Neutrophil (primary cell): ENCODE measurements at regions not wholly inside any gene's neighbourhood (a gene's known extent, or its start where the extent isn't known, plus 50 kb on each side); places are given as distances from the start of the nearest gene placed in this dataset.
"Not testable (repeated sequence)": the region's sequence is repeated elsewhere in the genome, so short reads cannot be mapped to it uniquely, and the experiment has no call there.

Source experiments
- H3K27ac ChIP-seq: fragments of 200-600 bp; sonication (generic); 2 replicates; pipeline ENCODE4 v1.5.1; 2016; ENCODE audit warnings: mild to moderate bottlenecking, moderate library complexity
- H3K27me3 ChIP-seq: fragments of 200-600 bp; sonication (generic); 2 replicates; pipeline ENCODE4 v1.6.0; 2016; ENCODE audit warnings: mild to moderate bottlenecking
- H3K36me3 ChIP-seq: fragments of 200-600 bp; sonication (generic); 2 replicates; pipeline ENCODE4 v1.5.1; 2017
- H3K4me1 ChIP-seq, 2 experiments: fragments of 200-600 bp in 1 of 2; sonication (generic) in 1 of 2; 1 replicate in 1 of 2; 2 replicates in 1 of 2; pipeline versions ENCODE4 v1.5.1 to v1.6.1; 2013 to 2016; ENCODE audit warnings: low read depth in 1 of 2, low read length in 1 of 2, mild to moderate bottlenecking in 1 of 2, moderate library complexity in 1 of 2; ENCODE audit not compliant: control insufficient read depth in 1 of 2, insufficient read depth in 1 of 2
- H3K4me3 ChIP-seq, 2 experiments: fragments of 200-600 bp in 1 of 2; sonication (generic) in 1 of 2; 1 replicate in 1 of 2; 2 replicates in 1 of 2; pipeline ENCODE4 v1.5.1; 2013 to 2016; ENCODE audit warnings: low read depth in 1 of 2, low read length in 1 of 2, mild to moderate bottlenecking in 1 of 2, moderate library complexity in 1 of 2
- H3K9me3 ChIP-seq: fragments of 200-600 bp; sonication (generic); 2 replicates; pipeline ENCODE4 v1.5.1; 2016
- TF ChIP-seq, protein P1 (sequence below): fragments of 200-600 bp; sonication (generic); IDR thresholded peaks from 2 replicates; pipeline ENCODE4 v1.5.1; 2016; ENCODE audit warnings: antibody characterized with exemption

DNA sequence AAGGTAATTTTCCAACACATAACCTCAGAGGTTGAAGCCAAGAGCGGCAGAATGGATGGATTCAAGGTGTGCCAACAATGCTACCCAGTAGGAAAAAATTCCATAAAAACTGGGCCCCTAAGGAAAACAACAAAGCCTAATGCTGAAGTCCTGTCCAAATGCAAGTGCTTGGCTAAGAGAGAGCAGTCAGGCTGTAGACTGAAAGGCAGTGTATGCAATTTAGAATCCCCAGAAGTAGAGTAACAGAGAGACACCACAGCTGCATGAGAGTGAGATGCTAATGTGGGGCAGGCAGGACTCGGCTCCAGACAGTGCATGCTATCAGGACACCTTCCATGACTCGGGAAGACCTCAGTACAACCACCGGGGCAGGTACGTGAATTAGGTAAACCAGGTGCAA lies 124.5 kb downstream of the ZFAND4 start:
- Histone ChIP-seq H3K9me3 (no peaks in the 10 kb centered on the region), H3K27me3 (no peaks in the 10 kb centered on the region), H3K27ac (no peak overlapping the region), H3K36me3 (peaks cover 15% of the 10 kb centered on the region), H3K4me1 (peaks cover 9 to 13% of the 10 kb centered on the region in 2 experiments), H3K4me3 (no peak overlapping the region)
- TF ChIP-seq, protein P1, sequence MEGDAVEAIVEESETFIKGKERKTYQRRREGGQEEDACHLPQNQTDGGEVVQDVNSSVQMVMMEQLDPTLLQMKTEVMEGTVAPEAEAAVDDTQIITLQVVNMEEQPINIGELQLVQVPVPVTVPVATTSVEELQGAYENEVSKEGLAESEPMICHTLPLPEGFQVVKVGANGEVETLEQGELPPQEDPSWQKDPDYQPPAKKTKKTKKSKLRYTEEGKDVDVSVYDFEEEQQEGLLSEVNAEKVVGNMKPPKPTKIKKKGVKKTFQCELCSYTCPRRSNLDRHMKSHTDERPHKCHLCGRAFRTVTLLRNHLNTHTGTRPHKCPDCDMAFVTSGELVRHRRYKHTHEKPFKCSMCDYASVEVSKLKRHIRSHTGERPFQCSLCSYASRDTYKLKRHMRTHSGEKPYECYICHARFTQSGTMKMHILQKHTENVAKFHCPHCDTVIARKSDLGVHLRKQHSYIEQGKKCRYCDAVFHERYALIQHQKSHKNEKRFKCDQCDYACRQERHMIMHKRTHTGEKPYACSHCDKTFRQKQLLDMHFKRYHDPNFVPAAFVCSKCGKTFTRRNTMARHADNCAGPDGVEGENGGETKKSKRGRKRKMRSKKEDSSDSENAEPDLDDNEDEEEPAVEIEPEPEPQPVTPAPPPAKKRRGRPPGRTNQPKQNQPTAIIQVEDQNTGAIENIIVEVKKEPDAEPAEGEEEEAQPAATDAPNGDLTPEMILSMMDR = no peak

DNA sequence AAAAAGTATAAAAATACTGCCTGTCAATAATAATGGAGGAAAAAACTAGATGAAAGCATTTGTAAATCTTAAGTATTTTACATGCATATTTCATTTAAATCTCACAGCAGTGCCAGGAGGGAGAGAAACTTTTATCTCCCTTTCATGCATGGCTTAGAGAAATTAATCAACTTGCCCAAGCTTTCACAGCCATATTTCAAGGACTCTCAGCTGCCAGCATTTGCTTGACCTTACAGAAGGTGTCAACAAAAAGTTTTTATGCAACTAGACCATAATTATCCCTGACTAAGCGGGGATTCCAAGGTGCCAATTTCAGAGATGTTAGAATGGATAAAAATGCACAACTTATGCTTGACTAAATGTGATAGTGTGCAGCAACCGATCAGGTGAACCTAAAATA lies 125.4 kb downstream of the ZFAND4 start:
- Histone ChIP-seq H3K36me3 (peaks cover 15% of the 10 kb centered on the region), H3K27me3 (no peaks in the 10 kb centered on the region), H3K4me1 (peaks cover 9 to 13% of the 10 kb centered on the region in 2 experiments), H3K27ac (no peak overlapping the region), H3K9me3 (no peaks in the 10 kb centered on the region), H3K4me3 (no peak overlapping the region)
- TF ChIP-seq, protein P1 = no peak

GRCh38 chr10:45545150-45545549 lies 127.4 kb downstream of the ZFAND4 start:
- no peak overlapping the region for H3K4me3 ChIP-seq
- peaks cover 11% of the 10 kb centered on the region for H3K36me3 ChIP-seq
- no peaks in the 10 kb centered on the region for H3K9me3 ChIP-seq
- H3K4me1 ChIP-seq = peaks cover 9 to 13% of the 10 kb centered on the region in 2 experiments
- TF ChIP-seq, protein P1 = no peak
- no peaks in the 10 kb centered on the region for H3K27me3 ChIP-seq
- no peak overlapping the region for H3K27ac ChIP-seq

DNA sequence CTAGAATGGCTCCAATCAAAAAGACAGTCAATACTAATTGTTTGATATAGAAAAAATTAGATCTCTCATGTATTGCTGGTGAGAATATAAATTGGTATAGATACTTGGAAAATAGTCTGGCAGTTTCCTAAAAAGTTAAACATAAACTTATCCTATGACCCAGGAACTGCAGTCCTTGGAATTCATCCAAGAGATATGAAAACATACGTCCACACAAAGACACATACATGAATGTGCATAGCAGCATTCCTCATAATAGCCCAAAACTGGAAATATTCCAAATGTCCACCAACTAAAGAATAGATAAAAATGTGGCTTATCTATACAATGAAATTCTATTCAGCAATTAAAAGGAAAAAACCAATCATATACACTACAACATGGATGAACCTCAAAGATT lies 128.4 kb downstream of the ZFAND4 start:
- H3K27me3 ChIP-seq = no peaks in the 10 kb centered on the region
- H3K27ac ChIP-seq = no peak overlapping the region
- no peak overlapping the region for H3K4me3 ChIP-seq
- H3K36me3 ChIP-seq = peaks cover 5% of the 10 kb centered on the region
- TF ChIP-seq, protein P1 = no peak
- no peaks in the 10 kb centered on the region for H3K9me3 ChIP-seq
- H3K4me1 ChIP-seq = peaks cover 9 to 13% of the 10 kb centered on the region in 2 experiments

GRCh38 chr10:45541032-45541431 lies 131.5 kb downstream of the ZFAND4 start:
- not testable (repeated sequence) for H3K27ac ChIP-seq

DNA sequence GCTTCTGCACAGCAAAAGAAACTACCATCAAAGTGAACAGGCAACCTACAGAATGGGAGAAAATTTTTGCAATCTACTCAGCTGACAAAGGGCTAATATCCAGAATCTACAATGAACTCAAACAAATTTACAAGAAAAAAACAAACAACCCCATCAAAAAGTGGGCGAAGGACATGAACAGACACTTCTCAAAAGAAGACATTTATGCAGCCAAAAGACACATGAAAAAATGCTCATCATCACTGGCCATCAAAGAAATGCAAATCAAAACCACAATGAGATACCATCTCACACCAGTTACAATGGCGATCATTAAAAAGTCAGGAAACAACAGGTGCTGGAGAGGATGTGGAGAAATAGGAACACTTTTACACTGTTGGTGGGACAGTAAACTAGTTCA lies 132.0 kb downstream of the ZFAND4 start:
- H3K4me1 ChIP-seq = peaks cover 9 to 13% of the 10 kb centered on the region in 2 experiments
- not testable (repeated sequence) for H3K4me3 ChIP-seq, H3K27me3 ChIP-seq, H3K27ac ChIP-seq, H3K9me3 ChIP-seq, H3K36me3 ChIP-seq

More at GRCh38 chr10:45541032-45541431, 131.5 kb downstream of the ZFAND4 start:
- H3K36me3 ChIP-seq, H3K4me3 ChIP-seq, H3K27me3 ChIP-seq, H3K9me3 ChIP-seq: not testable (repeated sequence)
- H3K4me1 ChIP-seq = peaks cover 9 to 13% of the 10 kb centered on the region in 2 experiments

- H3K4me3 ChIP-seq, H3K9me3 ChIP-seq, H3K27ac ChIP-seq, H3K4me1 ChIP-seq, H3K27me3 ChIP-seq, H3K36me3 ChIP-seq: not testable (repeated sequence)
Measured at GRCh38 chr10:45539569-45539968, 133.0 kb downstream of the ZFAND4 start.
